ENCODE measurements at regions not wholly inside any gene's neighbourhood (a gene's known extent, or its start where the extent isn't known, plus 50 kb on each side); places are given as distances from the start of the nearest gene placed in this dataset.

GRCh38 chr4:185925910-185926360 lies 113.9 kb upstream of the SORBS2 start:
- H3K36me3 Mint-ChIP-seq (ENCODE audit: low read depth): no peaks in the 10 kb centered on the region

GRCh38 chr4:185931375-185931774 lies 119.4 kb upstream of the SORBS2 start:
- Mint-ChIP-seq H3K36me3 (ENCODE audit: low read depth) (no peaks in the 10 kb centered on the region), H3K4me3 (no peak overlapping the region), H3K27ac (no peak overlapping the region), H3K9me3 (no peaks in the 10 kb centered on the region), H3K4me1 (no peaks in the 10 kb centered on the region), H3K27me3 (ENCODE audit: low read depth) (peaks cover 5% of the 10 kb centered on the region)
- no peak for TF ChIP-seq CTCF (IDR thresholded peaks at IDR 0.05; ENCODE audit: unreplicated experiment in 3 of 3)

More at GRCh38 chr4:185925910-185926360, 113.9 kb upstream of the SORBS2 start:
- H3K9me3 Mint-ChIP-seq: peaks cover 6% of the 10 kb centered on the region
- H3K27me3 Mint-ChIP-seq (ENCODE audit: low read depth): peaks cover 6% of the 10 kb centered on the region
- H3K4me1 Mint-ChIP-seq: peaks cover 5% of the 10 kb centered on the region
- no peak overlapping the region for H3K27ac Mint-ChIP-seq
- no peak for TF ChIP-seq CTCF (IDR thresholded peaks at IDR 0.05; ENCODE audit: unreplicated experiment in 3 of 3)
- H3K4me3 Mint-ChIP-seq: no peak overlapping the region

GRCh38 chr4:185931986-185932385 lies 120.0 kb upstream of the SORBS2 start:
- H3K27me3 Mint-ChIP-seq (ENCODE audit: low read depth): peaks cover 5% of the 10 kb centered on the region
- H3K27ac Mint-ChIP-seq: no peak overlapping the region
- no peak for TF ChIP-seq CTCF (IDR thresholded peaks at IDR 0.05; ENCODE audit: unreplicated experiment in 3 of 3)
- no peaks in the 10 kb centered on the region for H3K9me3 Mint-ChIP-seq
- no peaks in the 10 kb centered on the region for H3K36me3 Mint-ChIP-seq (ENCODE audit: low read depth)
- no peak overlapping the region for H3K4me3 Mint-ChIP-seq
- no peaks in the 10 kb centered on the region for H3K4me1 Mint-ChIP-seq

- Mint-ChIP-seq H3K4me1 (no peaks in the 10 kb centered on the region), H3K9me3 (no peaks in the 10 kb centered on the region), H3K27ac (no peak overlapping the region), H3K27me3 (ENCODE audit: low read depth) (peaks cover 5% of the 10 kb centered on the region), H3K4me3 (no peak overlapping the region), H3K36me3 (ENCODE audit: low read depth) (no peaks in the 10 kb centered on the region)
- no peak for TF ChIP-seq CTCF (IDR thresholded peaks at IDR 0.05; ENCODE audit: unreplicated experiment in 3 of 3)
These were observed 120.5 kb upstream of the SORBS2 start for GRCh38 chr4:185932491-185932890.

GRCh38 chr4:185933078-185933581 lies 121.1 kb upstream of the SORBS2 start:
- Mint-ChIP-seq H3K4me3 (no peak overlapping the region), H3K9me3 (no peaks in the 10 kb centered on the region), H3K27ac (no peak overlapping the region), H3K36me3 (ENCODE audit: low read depth) (no peaks in the 10 kb centered on the region), H3K4me1 (no peaks in the 10 kb centered on the region), H3K27me3 (ENCODE audit: low read depth) (peaks cover 5% of the 10 kb centered on the region)
- no peak for TF ChIP-seq CTCF (IDR thresholded peaks at IDR 0.05; ENCODE audit: unreplicated experiment in 3 of 3)

GRCh38 chr4:185936650-185937376 lies 124.8 kb upstream of the SORBS2 start:
- no peak for TF ChIP-seq CTCF (IDR thresholded peaks at IDR 0.05; ENCODE audit: unreplicated experiment in 3 of 3)
- H3K4me3 Mint-ChIP-seq: no peak overlapping the region
- H3K36me3 Mint-ChIP-seq (ENCODE audit: low read depth): no peaks in the 10 kb centered on the region
- H3K4me1 Mint-ChIP-seq: no peaks in the 10 kb centered on the region
- H3K27ac Mint-ChIP-seq: no peak overlapping the region
- no peaks in the 10 kb centered on the region for H3K9me3 Mint-ChIP-seq
- H3K27me3 Mint-ChIP-seq (ENCODE audit: low read depth): peaks cover 5% of the 10 kb centered on the region
